ENCODE measurements at regions not wholly inside any gene's neighbourhood (a gene's known extent, or its start where the extent isn't known, plus 50 kb on each side); places are given as distances from the start of the nearest gene placed in this dataset.

DNA sequence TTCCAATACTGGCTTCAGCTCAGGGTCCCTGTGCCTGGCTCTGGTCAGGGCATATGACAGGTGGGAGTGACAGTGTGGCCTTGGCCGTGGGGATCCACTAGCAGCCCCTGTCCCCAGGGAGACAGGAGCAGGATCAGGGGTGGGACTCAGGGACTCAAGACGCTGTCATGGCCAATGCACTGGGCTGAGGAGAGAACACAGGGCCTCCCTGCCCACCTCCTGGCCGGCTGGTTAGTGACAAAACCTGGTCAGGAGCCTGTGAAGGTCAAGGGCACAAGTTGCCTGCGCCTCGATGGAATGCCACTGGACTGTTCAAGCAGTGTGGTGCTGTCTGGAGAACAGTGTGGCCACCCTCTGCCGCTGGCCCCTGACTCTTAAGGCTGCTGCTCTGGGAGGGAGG lies 86.8 kb downstream of the OLFM1 start:
- ChIA-PET CTCF (ENCODE audit: low intra/inter-chr PET ratio) (no interaction called here), POLR2A (interaction anchor here (0.9 kb wide), 1 partner anchor 20 kb away, joined by 4 read pairs; no protein-coding TSS in a partner anchor)
- 2% methylated on average over 6 of the region's 6 CpGs for WGBS (ENCODE audit: insufficient coverage, low coverage, missing lambda C conversion rate)
- Histone ChIP-seq H3K9me3 (replicated peaks; ENCODE audit: control insufficient read depth, insufficient read depth, low read depth, low read length) (no peaks in the 10 kb centered on the region), H3K27me3 (ENCODE audit: control insufficient read depth in 2 of 2, insufficient read depth in 2 of 2, low read length in 2 of 2) (peaks cover 0 to 59% of the 10 kb centered on the region in 2 experiments; a peak in 4 of 5 replicates), H3K4me2 (ENCODE audit: insufficient read depth, low read length) (no peak overlapping the region), H3K36me3 (ENCODE audit: control insufficient read depth, insufficient read depth, low read length) (no peaks in the 10 kb centered on the region), H3K9ac (ENCODE audit: insufficient read depth in 1 of 2, low read depth in 2 of 2, low read length in 2 of 2) (no peak overlapping the region), H4K20me1 (replicated peaks; ENCODE audit: control insufficient read depth, insufficient read depth, low read length) (peaks cover 3% of the 10 kb centered on the region; the same call in 1 of the 2 replicates), H3K79me2 (ENCODE audit: control insufficient read depth, insufficient read depth, low read length) (no peaks in the 10 kb centered on the region), H3K4me1 (replicated peaks in 1 of 2; ENCODE audit: control insufficient read depth in 2 of 2, insufficient read depth in 2 of 2, low read length in 2 of 2) (no peaks in the 10 kb centered on the region; a peak in 1 of 5 replicates), H2AFZ (ENCODE audit: low read depth, low read length) (no peak overlapping the region), H3K9me1 (ENCODE audit: control insufficient read depth, insufficient read depth, low read length) (peaks cover 2% of the 10 kb centered on the region), H3K4me3 (no peak overlapping the region), H3K27ac (ENCODE audit: extremely low read depth, low read depth, low read length) (no peak overlapping the region)
- in situ Hi-C loops (cut with MboI) (no loop called here), intact Hi-C loops (cut with micrococcal nuclease) (no loop called here)
- ATAC-seq (no peak), FAIRE-seq (no peak), DNase-seq (ENCODE audit: extremely low read depth in 1 of 4, low spot score in 3 of 4) (no peak)
- TF ChIP-seq, protein P1, sequence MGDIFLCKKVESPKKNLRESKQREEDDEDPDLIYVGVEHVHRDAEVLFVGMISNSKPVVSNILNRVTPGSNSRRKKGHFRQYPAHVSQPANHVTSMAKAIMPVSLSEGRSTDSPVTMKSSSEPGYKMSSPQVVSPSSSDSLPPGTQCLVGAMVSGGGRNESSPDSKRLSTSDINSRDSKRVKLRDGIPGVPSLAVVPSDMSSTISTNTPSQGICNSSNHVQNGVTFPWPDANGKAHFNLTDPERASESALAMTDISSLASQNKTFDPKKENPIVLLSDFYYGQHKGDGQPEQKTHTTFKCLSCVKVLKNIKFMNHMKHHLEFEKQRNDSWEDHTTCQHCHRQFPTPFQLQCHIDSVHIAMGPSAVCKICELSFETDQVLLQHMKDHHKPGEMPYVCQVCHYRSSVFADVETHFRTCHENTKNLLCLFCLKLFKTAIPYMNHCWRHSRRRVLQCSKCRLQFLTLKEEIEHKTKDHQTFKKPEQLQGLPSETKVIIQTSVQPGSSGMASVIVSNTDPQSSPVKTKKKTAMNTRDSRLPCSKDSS (IDR thresholded peaks at IDR 0.05; ENCODE audit: low read depth, partially characterized antibody): no peak
- TF ChIP-seq HDAC2 (IDR thresholded peaks at IDR 0.05) (no peak), HSF4 (CRISPR knock-in tag; IDR thresholded peaks at IDR 0.05; ENCODE audit: borderline replicate concordance) (no peak), ZNF778 (CRISPR knock-in tag; IDR thresholded peaks at IDR 0.05) (no peak), KAT8 (IDR thresholded peaks at IDR 0.05; ENCODE audit: low read depth) (no peak), NFRKB (IDR thresholded peaks at IDR 0.05; ENCODE audit: low read depth) (no peak), ATF3 (IDR thresholded peaks at IDR 0.05) (no peak), ATF3 (CRISPR knock-in tag; conservative IDR thresholded peaks at IDR 0.05) (no peak), ZKSCAN3 (CRISPR knock-in tag; IDR thresholded peaks at IDR 0.05) (no peak)
- TF ChIP-seq, protein P2, sequence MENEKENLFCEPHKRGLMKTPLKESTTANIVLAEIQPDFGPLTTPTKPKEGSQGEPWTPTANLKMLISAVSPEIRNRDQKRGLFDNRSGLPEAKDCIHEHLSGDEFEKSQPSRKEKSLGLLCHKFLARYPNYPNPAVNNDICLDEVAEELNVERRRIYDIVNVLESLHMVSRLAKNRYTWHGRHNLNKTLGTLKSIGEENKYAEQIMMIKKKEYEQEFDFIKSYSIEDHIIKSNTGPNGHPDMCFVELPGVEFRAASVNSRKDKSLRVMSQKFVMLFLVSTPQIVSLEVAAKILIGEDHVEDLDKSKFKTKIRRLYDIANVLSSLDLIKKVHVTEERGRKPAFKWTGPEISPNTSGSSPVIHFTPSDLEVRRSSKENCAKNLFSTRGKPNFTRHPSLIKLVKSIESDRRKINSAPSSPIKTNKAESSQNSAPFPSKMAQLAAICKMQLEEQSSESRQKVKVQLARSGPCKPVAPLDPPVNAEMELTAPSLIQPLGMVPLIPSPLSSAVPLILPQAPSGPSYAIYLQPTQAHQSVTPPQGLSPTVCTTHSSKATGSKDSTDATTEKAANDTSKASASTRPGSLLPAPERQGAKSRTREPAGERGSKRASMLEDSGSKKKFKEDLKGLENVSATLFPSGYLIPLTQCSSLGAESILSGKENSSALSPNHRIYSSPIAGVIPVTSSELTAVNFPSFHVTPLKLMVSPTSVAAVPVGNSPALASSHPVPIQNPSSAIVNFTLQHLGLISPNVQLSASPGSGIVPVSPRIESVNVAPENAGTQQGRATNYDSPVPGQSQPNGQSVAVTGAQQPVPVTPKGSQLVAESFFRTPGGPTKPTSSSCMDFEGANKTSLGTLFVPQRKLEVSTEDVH (IDR thresholded peaks at IDR 0.05; ENCODE audit: low read depth, partially characterized antibody): no peak
- TF ChIP-seq, protein P3, sequence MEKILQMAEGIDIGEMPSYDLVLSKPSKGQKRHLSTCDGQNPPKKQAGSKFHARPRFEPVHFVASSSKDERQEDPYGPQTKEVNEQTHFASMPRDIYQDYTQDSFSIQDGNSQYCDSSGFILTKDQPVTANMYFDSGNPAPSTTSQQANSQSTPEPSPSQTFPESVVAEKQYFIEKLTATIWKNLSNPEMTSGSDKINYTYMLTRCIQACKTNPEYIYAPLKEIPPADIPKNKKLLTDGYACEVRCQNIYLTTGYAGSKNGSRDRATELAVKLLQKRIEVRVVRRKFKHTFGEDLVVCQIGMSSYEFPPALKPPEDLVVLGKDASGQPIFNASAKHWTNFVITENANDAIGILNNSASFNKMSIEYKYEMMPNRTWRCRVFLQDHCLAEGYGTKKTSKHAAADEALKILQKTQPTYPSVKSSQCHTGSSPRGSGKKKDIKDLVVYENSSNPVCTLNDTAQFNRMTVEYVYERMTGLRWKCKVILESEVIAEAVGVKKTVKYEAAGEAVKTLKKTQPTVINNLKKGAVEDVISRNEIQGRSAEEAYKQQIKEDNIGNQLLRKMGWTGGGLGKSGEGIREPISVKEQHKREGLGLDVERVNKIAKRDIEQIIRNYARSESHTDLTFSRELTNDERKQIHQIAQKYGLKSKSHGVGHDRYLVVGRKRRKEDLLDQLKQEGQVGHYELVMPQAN (IDR thresholded peaks at IDR 0.05; ENCODE audit: borderline replicate concordance): no peak
- BruUV-seq (replicated peaks): no TSS peak

All from K562 (cell line).